ENCODE measurements at regions not wholly inside any gene's neighbourhood (a gene's known extent, or its start where the extent isn't known, plus 50 kb on each side); places are given as distances from the start of the nearest gene placed in this dataset.

DNA sequence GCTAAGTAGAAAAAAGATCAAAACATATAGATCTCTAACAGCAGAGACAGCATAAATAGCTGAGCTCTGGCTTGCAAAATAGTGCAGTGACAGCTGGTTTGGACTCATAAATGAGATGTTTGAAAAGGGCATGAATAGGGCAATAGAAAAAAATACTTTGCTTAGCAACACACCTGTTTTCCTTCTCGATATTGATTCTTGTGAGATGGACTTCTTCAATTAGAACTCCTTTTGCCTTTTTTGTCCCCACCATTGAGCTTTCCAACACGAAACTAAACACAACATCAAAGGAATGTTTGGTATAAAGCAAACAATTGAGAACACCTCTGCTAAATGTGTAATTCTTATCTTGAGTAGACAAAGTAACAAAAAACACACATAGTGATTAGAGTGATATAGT is 726.3 kb downstream of the RAPGEF2 start:
- no peak for TF ChIP-seq EZH2phosphoT487 (IDR thresholded peaks at IDR 0.05; ENCODE audit: low read depth)
- TF ChIP-seq CTCF (IDR thresholded peaks at IDR 0.05; ENCODE audit: low read depth, low read length): no peak

All from OCI-LY3 (cell line).